ENCODE measurements at regions not wholly inside any gene's neighbourhood (a gene's known extent, or its start where the extent isn't known, plus 50 kb on each side); places are given as distances from the start of the nearest gene placed in this dataset.

- Histone ChIP-seq H3K79me2 (ENCODE audit: insufficient read depth, low read length) (no peaks in the 10 kb centered on the region), H3K9me3 (ENCODE audit: control insufficient read depth, low read depth, low read length) (no peaks in the 10 kb centered on the region), H4K8ac (replicated peaks; ENCODE audit: insufficient read length, low read depth, low read length) (no peak overlapping the region), H3K79me1 (ENCODE audit: insufficient read depth, low read depth, low read length, poor library complexity, severe bottlenecking) (no peaks in the 10 kb centered on the region), H3K4me1 (ENCODE audit: insufficient read depth, low read length) (no peaks in the 10 kb centered on the region), H2BK5ac (ENCODE audit: insufficient read length, low read length) (no peak overlapping the region), H3K18ac (ENCODE audit: insufficient read length, low read depth, low read length) (no peak overlapping the region), H4K91ac (ENCODE audit: insufficient read length, low read depth, low read length) (no peak overlapping the region), H3K4me2 (ENCODE audit: insufficient read depth, insufficient read length, low read length) (no peak overlapping the region), H3T11ph (ENCODE audit: low read length) (no peak overlapping the region), H3K27ac (ENCODE audit: insufficient read length, low read depth, low read length) (no peak overlapping the region), H3K14ac (ENCODE audit: insufficient read depth, low read length) (no peak overlapping the region), H3K27me3 (ENCODE audit: insufficient read depth, low read length) (no peaks in the 10 kb centered on the region), H2AK5ac (ENCODE audit: insufficient read length, low read length) (no peak overlapping the region), H3K4ac (ENCODE audit: low read depth, low read length) (no peak overlapping the region), H4K20me1 (ENCODE audit: control insufficient read depth, insufficient read depth, insufficient read length) (no peaks in the 10 kb centered on the region), H2BK20ac (ENCODE audit: low read depth, low read length, poor library complexity, severe bottlenecking) (no peak overlapping the region), H3K9ac (ENCODE audit: extremely low read depth, insufficient read length, low read length) (no peak overlapping the region), H2BK120ac (ENCODE audit: low read depth, low read length, poor library complexity, severe bottlenecking) (no peak overlapping the region), H3K23me2 (ENCODE audit: insufficient read length, low read depth, low read length, poor library complexity, severe bottlenecking) (no peaks in the 10 kb centered on the region), H2BK12ac (ENCODE audit: insufficient read length, low read depth, low read length) (no peak overlapping the region), H4K5ac (ENCODE audit: insufficient read length, low read depth, low read length) (no peak overlapping the region), H2AFZ (ENCODE audit: low read length) (no peak overlapping the region), H3K56ac (ENCODE audit: insufficient read length, low read depth, low read length) (no peak overlapping the region), H2BK15ac (ENCODE audit: low read depth, low read length) (no peak overlapping the region), H3K23ac (ENCODE audit: insufficient read length, low read depth, low read length) (no peak overlapping the region)
- H3K27me3 Mint-ChIP-seq (ENCODE audit: low read depth): no peaks in the 10 kb centered on the region; the same call in none of the 2 replicates
- H3K9me3 Mint-ChIP-seq: peaks cover 17 to 20% of the 10 kb centered on the region in 2 experiments; a peak in 4 of 5 replicates
- H3K36me3 Mint-ChIP-seq (ENCODE audit: insufficient read depth in 1 of 3, low read depth in 3 of 3): peaks cover 2 to 18% (median 16%) of the 10 kb centered on the region in 3 experiments; a peak in 5 of 7 replicates
- WGBS (ENCODE audit: extremely low coverage, insufficient read length, low lambda C conversion rate): no CpG with 5 or more reads among the region's 7 CpGs
- TF ChIP-seq CTCF (conservative IDR thresholded peaks at IDR 0.05): no peak
- H3K4me3 Mint-ChIP-seq: no peak overlapping the region
- DNase-seq: no peak
- H3K4me1 Mint-ChIP-seq: peaks cover 10 to 13% of the 10 kb centered on the region in 2 experiments
- no peak overlapping the region for H3K27ac Mint-ChIP-seq
These were observed 132.6 kb downstream of the ETS2 start for GRCh38 chr21:38938343-38938742.
